ENCODE measurements at regions not wholly inside any gene's neighbourhood (a gene's known extent, or its start where the extent isn't known, plus 50 kb on each side); places are given as distances from the start of the nearest gene placed in this dataset.
A peak's percentile ranks its signal among the peaks of the same experiment; 100 is the strongest.

GRCh38 chr7:112908086-112908485, 117.9 kb upstream of the TMEM168 start:
- no peak for TF ChIP-seq CTCF (IDR thresholded peaks at IDR 0.05)
- H3K36me3 ChIP-seq, result peaks cover 7 to 23% (median 20%) of the 10 kb centered on the region in 3 donors
- intact Hi-C loops (cut with DNase I; ENCODE audit: low total_unique reads), result no loop called here
- no peak for DNase-seq
- H3K27me3 ChIP-seq, result no peaks in the 10 kb centered on the region
- no peak overlapping the region for H3K4me3 ChIP-seq
- H3K4me1 ChIP-seq, result peaks cover 0 to 16% (median 0%) of the 10 kb centered on the region in 4 donors
- peaks cover 0 to 28% (median 4%) of the 10 kb centered on the region in 3 donors for H3K9me3 ChIP-seq
- no peak overlapping the region for H3K27ac ChIP-seq

GRCh38 chr7:112907658-112908057, 117.5 kb upstream of the TMEM168 start:
- Histone ChIP-seq H3K36me3 (peaks cover 7 to 23% (median 16%) of the 10 kb centered on the region in 3 donors), H3K9me3 (peaks cover 0 to 28% (median 4%) of the 10 kb centered on the region in 3 donors), H3K27me3 (no peaks in the 10 kb centered on the region), H3K4me3 (no peak overlapping the region), H3K27ac (no peak overlapping the region), H3K4me1 (peaks cover 0 to 16% (median 0%) of the 10 kb centered on the region in 4 donors)
- intact Hi-C loops (cut with DNase I; ENCODE audit: low total_unique reads), result no loop called here
- TF ChIP-seq CTCF (IDR thresholded peaks at IDR 0.05), result no peak
- no peak for DNase-seq

GRCh38 chr7:112905950-112906349, 115.8 kb upstream of the TMEM168 start:
- Histone ChIP-seq H3K27me3 (no peaks in the 10 kb centered on the region), H3K27ac (no peak overlapping the region), H3K9me3 (peaks cover 0 to 24% (median 0%) of the 10 kb centered on the region in 3 donors), H3K4me1 (peaks cover 0 to 16% (median 0%) of the 10 kb centered on the region in 4 donors), H3K36me3 (peaks cover 3 to 16% (median 10%) of the 10 kb centered on the region in 3 donors), H3K4me3 (no peak overlapping the region)
- intact Hi-C loops (cut with DNase I; ENCODE audit: low total_unique reads), result no loop called here
- no peak for DNase-seq
- TF ChIP-seq CTCF (IDR thresholded peaks at IDR 0.05), result no peak

GRCh38 chr7:112905413-112905812, 115.2 kb upstream of the TMEM168 start:
- no peak overlapping the region for H3K27ac ChIP-seq
- no peaks in the 10 kb centered on the region for H3K27me3 ChIP-seq
- H3K4me1 ChIP-seq, result peaks cover 0 to 16% (median 0%) of the 10 kb centered on the region in 4 donors
- no peak for DNase-seq
- peaks cover 0 to 11% (median 8%) of the 10 kb centered on the region in 3 donors for H3K36me3 ChIP-seq
- no peak overlapping the region for H3K4me3 ChIP-seq
- no peak for TF ChIP-seq CTCF (IDR thresholded peaks at IDR 0.05)
- intact Hi-C loops (cut with DNase I; ENCODE audit: low total_unique reads), result no loop called here
- peaks cover 0 to 22% (median 0%) of the 10 kb centered on the region in 3 donors for H3K9me3 ChIP-seq

GRCh38 chr7:112898432-112899290, 108.5 kb upstream of the TMEM168 start:
- intact Hi-C loops (cut with DNase I; ENCODE audit: low total_unique reads), result no loop called here
- no peak for DNase-seq
- peaks cover 0 to 16% (median 5%) of the 10 kb centered on the region in 3 donors for H3K36me3 ChIP-seq
- no peak overlapping the region for H3K27ac ChIP-seq
- TF ChIP-seq CTCF (IDR thresholded peaks at IDR 0.05), result peak in 1 of 2 experiments; percentile 14
- no peaks in the 10 kb centered on the region for H3K27me3 ChIP-seq
- H3K4me1 ChIP-seq, result peaks cover 0 to 5% (median 0%) of the 10 kb centered on the region in 4 donors
- no peaks in the 10 kb centered on the region for H3K9me3 ChIP-seq
- H3K4me3 ChIP-seq, result no peak overlapping the region
